NCI-H1092 (cell line): ENCODE measurements at regions not wholly inside any gene's neighbourhood (a gene's known extent, or its start where the extent isn't known, plus 50 kb on each side); places are given as distances from the start of the nearest gene placed in this dataset.
"Not testable (repeated sequence)": the region's sequence is repeated elsewhere in the genome, so short reads cannot be mapped to it uniquely, and the experiment has no call there.

Experiments
- DNase-seq: peaks from one replicate; lab custom pipeline; 2025; lab: John Stamatoyannopoulos, UW

- no peak for DNase-seq
These were observed 121.2 kb upstream of the FOXP2 start for GRCh38 chr7:114293289-114294012.

- no peak for DNase-seq
These were observed 134.7 kb upstream of the FOXP2 start for GRCh38 chr7:114279901-114280300.

- DNase-seq = no peak
These were observed 141.4 kb upstream of the FOXP2 start for GRCh38 chr7:114273218-114273617.

GRCh38 chr7:114269714-114270113, 144.9 kb upstream of the FOXP2 start:
- DNase-seq = no peak

- DNase-seq = not testable (repeated sequence)
These were observed 147.1 kb upstream of the FOXP2 start for GRCh38 chr7:114267550-114267949.

GRCh38 chr7:114264023-114264422, 150.6 kb upstream of the FOXP2 start:
- no peak for DNase-seq

GRCh38 chr7:114263219-114263618, 151.4 kb upstream of the FOXP2 start:
- DNase-seq = no peak

GRCh38 chr7:114255404-114255841, 159.2 kb upstream of the FOXP2 start:
- DNase-seq = no peak

GRCh38 chr7:114243646-114244045, 171.0 kb upstream of the FOXP2 start:
- no peak for DNase-seq

GRCh38 chr7:114242992-114243507, 171.6 kb upstream of the FOXP2 start:
- DNase-seq = no peak

- no peak for DNase-seq
These were observed 185.4 kb upstream of the FOXP2 start for GRCh38 chr7:114229246-114229645.

GRCh38 chr7:114225784-114226183, 188.8 kb upstream of the FOXP2 start:
- DNase-seq = no peak

GRCh38 chr7:114218283-114218682, 196.3 kb upstream of the FOXP2 start:
- DNase-seq = no peak

- DNase-seq = no peak
These were observed 197.4 kb upstream of the FOXP2 start for GRCh38 chr7:114217026-114217806.

- DNase-seq = no peak
These were observed 200.1 kb upstream of the FOXP2 start for GRCh38 chr7:114214466-114214865.

GRCh38 chr7:114212721-114213429, 201.7 kb upstream of the FOXP2 start:
- DNase-seq = no peak

- DNase-seq = no peak
These were observed 204.6 kb upstream of the FOXP2 start for GRCh38 chr7:114209968-114210367.

- DNase-seq = no peak
These were observed 207.9 kb upstream of the FOXP2 start for GRCh38 chr7:114206688-114207087.

- no peak for DNase-seq
These were observed 218.1 kb upstream of the FOXP2 start for GRCh38 chr7:114196517-114196916.

GRCh38 chr7:114190387-114190786, 224.2 kb upstream of the FOXP2 start:
- DNase-seq = no peak

GRCh38 chr7:114183311-114184088, 231.1 kb upstream of the FOXP2 start:
- no peak for DNase-seq

- DNase-seq = no peak
These were observed 231.8 kb upstream of the FOXP2 start for GRCh38 chr7:114182837-114183236.
